Mesenchymal stem cell (in vitro differentiated cells and primary cell): ENCODE measurements at regions not wholly inside any gene's neighbourhood (a gene's known extent, or its start where the extent isn't known, plus 50 kb on each side); places are given as distances from the start of the nearest gene placed in this dataset.

Experiments
- DNase-seq: peaks from one replicate; pipeline ENCODE4 v3.0.0-alpha.2; 2013
- H2AFZ ChIP-seq: one replicate; pipeline ENCODE4 v1.6.1; 2013; ENCODE audit warnings: low read depth, mild to moderate bottlenecking, control low read depth, inconsistent platforms, low read length, moderate library complexity
- H2AK5ac ChIP-seq: 2 replicates; pipeline ENCODE4 v1.6.1; 2013; ENCODE audit warnings: low read length, moderate library complexity, mild to moderate bottlenecking, inconsistent platforms; ENCODE audit not compliant: severe bottlenecking
- H2BK120ac ChIP-seq: one replicate; pipeline ENCODE4 v1.6.1; 2013; ENCODE audit warnings: low read depth, mild to moderate bottlenecking, inconsistent platforms, low read length, moderate library complexity
- H2BK12ac ChIP-seq, 2 experiments: one replicate each; pipeline ENCODE4 v1.6.1; 2013; ENCODE audit warnings: inconsistent platforms in 2 of 2, low read length in 2 of 2, mild to moderate bottlenecking in 2 of 2, moderate library complexity in 2 of 2, control low read depth in 1 of 2
- H2BK15ac ChIP-seq: one replicate; pipeline ENCODE4 v1.6.1; 2013; ENCODE audit warnings: mild to moderate bottlenecking, low read depth, inconsistent platforms; ENCODE audit not compliant: poor library complexity, severe bottlenecking
- H2BK5ac ChIP-seq: 2 replicates; pipeline ENCODE4 v1.6.1; 2013; ENCODE audit warnings: low read depth, mild to moderate bottlenecking, low read length, control low read depth, inconsistent platforms; ENCODE audit not compliant: poor library complexity, severe bottlenecking
- H3K14ac ChIP-seq, 2 experiments: one replicate each; pipeline ENCODE4 v1.6.1; 2013; ENCODE audit warnings: inconsistent platforms in 2 of 2, low read length in 2 of 2, control low read depth in 1 of 2, mild to moderate bottlenecking in 1 of 2, moderate library complexity in 1 of 2
- H3K18ac ChIP-seq, 2 experiments: one replicate each; pipeline ENCODE4 v1.6.1; 2013; ENCODE audit warnings: inconsistent platforms in 2 of 2, low read length in 2 of 2, control low read depth in 1 of 2, low read depth in 1 of 2, mild to moderate bottlenecking in 1 of 2
- H3K23ac ChIP-seq, 2 experiments: one replicate each; pipeline ENCODE4 v1.6.1; 2013; ENCODE audit warnings: inconsistent platforms in 2 of 2, low read length in 2 of 2, mild to moderate bottlenecking in 2 of 2, moderate library complexity in 2 of 2, control low read depth in 1 of 2
- H3K27ac ChIP-seq: 2 replicates; pipeline ENCODE4 v1.5.1; 2013; ENCODE audit warnings: mild to moderate bottlenecking, moderate library complexity, low read length, control low read depth, inconsistent platforms; ENCODE audit not compliant: poor library complexity, severe bottlenecking
- H3K27me3 ChIP-seq, 2 experiments: 2 replicates each; pipeline versions ENCODE4 v1.6.1 to v1.7.0; 2013; ENCODE audit warnings: low read length in 2 of 2, mild to moderate bottlenecking in 2 of 2, moderate library complexity in 2 of 2, control low read depth in 1 of 2, inconsistent platforms in 1 of 2; ENCODE audit not compliant: control insufficient read depth in 1 of 2, insufficient read depth in 1 of 2
- H3K36me3 ChIP-seq, 2 experiments: 2 replicates each; pipeline versions ENCODE4 v1.6.1 to v1.7.0; 2013; ENCODE audit warnings: low read length in 2 of 2, control low read depth in 1 of 2, inconsistent platforms in 1 of 2, low read depth in 1 of 2, mild to moderate bottlenecking in 1 of 2; ENCODE audit not compliant: insufficient read depth in 2 of 2, control insufficient read depth in 1 of 2
- H3K4ac ChIP-seq, 2 experiments: one replicate each; pipeline ENCODE4 v1.6.1; 2013; ENCODE audit warnings: inconsistent platforms in 2 of 2, low read length in 2 of 2, mild to moderate bottlenecking in 2 of 2, moderate library complexity in 2 of 2, control low read depth in 1 of 2, low read depth in 1 of 2
- H3K4me1 ChIP-seq: 2 replicates; pipeline ENCODE4 v1.6.1; 2013; ENCODE audit warnings: low read depth, low read length, control low read depth; ENCODE audit not compliant: control insufficient read depth, insufficient read depth
- H3K4me2 ChIP-seq: 2 replicates; pipeline ENCODE4 v1.6.1; 2013; ENCODE audit warnings: low read length, mild to moderate bottlenecking, inconsistent platforms; ENCODE audit not compliant: poor library complexity, severe bottlenecking
- H3K4me3 ChIP-seq, 2 experiments: 2 replicates each; pipeline versions ENCODE4 v1.5.1 to v1.7.0; 2013; ENCODE audit warnings: low read length in 2 of 2, mild to moderate bottlenecking in 2 of 2, control low read depth in 1 of 2, low read depth in 1 of 2; ENCODE audit not compliant: insufficient read depth in 1 of 2
- H3K79me1 ChIP-seq: replicated peaks from 2 replicates; pipeline ENCODE4 v1.6.1; 2013; ENCODE audit warnings: mild to moderate bottlenecking, control low read depth, low read length, inconsistent platforms; ENCODE audit not compliant: poor library complexity, severe bottlenecking
- H3K9ac ChIP-seq: 2 replicates; pipeline ENCODE4 v1.7.0; 2013; ENCODE audit warnings: mild to moderate bottlenecking, low read length, moderate library complexity
- H3K9me3 ChIP-seq: 2 replicates; pipeline ENCODE4 v1.7.0; 2013; ENCODE audit warnings: mild to moderate bottlenecking, low read length; ENCODE audit not compliant: control insufficient read depth
- H4K8ac ChIP-seq: one replicate; pipeline ENCODE4 v1.6.1; 2013; ENCODE audit warnings: inconsistent platforms, mild to moderate bottlenecking, low read length, moderate library complexity
- H4K91ac ChIP-seq: one replicate; pipeline ENCODE4 v1.6.1; 2013; ENCODE audit warnings: mild to moderate bottlenecking, low read length, inconsistent platforms
- WGBS: methylation state at CpG from one replicate; pipeline ENCODE4 v1.1.7; 2013; ENCODE audit warnings: mixed read lengths; 5-methylcytosine and 5-hydroxymethylcytosine counted together

DNA sequence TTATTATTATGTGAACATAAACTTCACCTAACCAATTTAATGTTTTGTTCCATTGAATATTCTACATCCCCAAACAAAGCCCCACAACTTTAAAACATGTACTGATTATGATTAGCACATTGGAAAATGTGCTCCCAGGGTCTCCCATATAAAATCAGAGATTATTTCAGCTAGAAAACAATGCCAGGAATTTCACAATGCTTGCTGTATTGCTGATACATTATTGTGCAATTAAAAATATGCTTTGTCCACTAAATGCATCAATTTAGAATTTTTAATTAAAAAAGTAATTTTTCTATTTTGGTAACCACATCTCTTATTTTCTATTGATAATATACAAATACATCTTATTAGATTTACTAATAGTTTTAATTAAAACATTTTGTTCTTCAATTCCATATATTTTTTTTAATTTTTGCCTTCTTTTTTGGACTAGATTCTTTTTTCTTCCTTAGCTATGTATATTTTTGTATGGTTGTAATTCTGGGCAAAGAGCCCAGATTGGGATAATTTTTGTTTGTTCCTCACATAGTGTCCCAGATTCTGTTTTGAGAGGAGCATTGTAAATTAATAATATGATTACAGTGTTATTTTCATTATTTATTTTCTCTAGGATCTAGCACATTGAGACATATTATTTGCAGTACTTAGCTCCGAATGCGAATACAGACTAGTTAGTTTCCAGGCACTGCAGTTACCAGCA lies 241.5 kb upstream of the CDH18 start:
- Histone ChIP-seq H2AFZ (no peak overlapping the region), H3K4me1 (no peaks in the 10 kb centered on the region), H3K14ac (no peak overlapping the region), H3K79me1 (no peaks in the 10 kb centered on the region), H3K9ac (no peak overlapping the region), H3K27me3 (no peaks in the 10 kb centered on the region), H2BK15ac (no peak overlapping the region), H2BK12ac (no peak overlapping the region), H2AK5ac (no peak overlapping the region), H3K4me2 (no peak overlapping the region), H3K27ac (no peak overlapping the region), H3K18ac (no peak overlapping the region), H4K8ac (no peak overlapping the region), H3K23ac (no peak overlapping the region), H2BK5ac (no peak overlapping the region), H3K4ac (no peak overlapping the region), H3K36me3 (no peaks in the 10 kb centered on the region), H4K91ac (no peak overlapping the region), H2BK120ac (no peak overlapping the region), H3K4me3 (no peak overlapping the region), H3K9me3 (peaks cover 8% of the 10 kb centered on the region)
- WGBS = no CpG with 5 or more reads among the region's 2 CpGs
- DNase-seq = no peak

GRCh38 chr5:20224966-20225365 lies 237.0 kb upstream of the CDH18 start:
- H3K9ac ChIP-seq = no peak overlapping the region
- H3K4me2 ChIP-seq = no peak overlapping the region
- H2BK15ac ChIP-seq = no peak overlapping the region
- no peak overlapping the region for H3K18ac ChIP-seq
- no peak overlapping the region for H3K4ac ChIP-seq
- no peaks in the 10 kb centered on the region for H3K27me3 ChIP-seq
- H3K27ac ChIP-seq = no peak overlapping the region
- no peaks in the 10 kb centered on the region for H3K36me3 ChIP-seq
- H4K8ac ChIP-seq = no peak overlapping the region
- no peak for DNase-seq
- no peak overlapping the region for H4K91ac ChIP-seq
- H3K14ac ChIP-seq = no peak overlapping the region
- no peak overlapping the region for H2BK120ac ChIP-seq
- H2AK5ac ChIP-seq = no peak overlapping the region
- H3K9me3 ChIP-seq = peaks cover 3% of the 10 kb centered on the region
- no peak overlapping the region for H2AFZ ChIP-seq
- H2BK12ac ChIP-seq = no peak overlapping the region
- no peaks in the 10 kb centered on the region for H3K4me1 ChIP-seq
- H3K79me1 ChIP-seq = no peaks in the 10 kb centered on the region
- no peak overlapping the region for H2BK5ac ChIP-seq
- H3K4me3 ChIP-seq = no peak overlapping the region
- no peak overlapping the region for H3K23ac ChIP-seq
- WGBS = 83% methylated on average over 2 of the region's 2 CpGs

GRCh38 chr5:20224046-20224445 lies 236.0 kb upstream of the CDH18 start:
- Histone ChIP-seq H3K36me3 (no peaks in the 10 kb centered on the region), H2AK5ac (no peak overlapping the region), H4K91ac (no peak overlapping the region), H3K27me3 (no peaks in the 10 kb centered on the region), H3K4me1 (no peaks in the 10 kb centered on the region), H2BK15ac (no peak overlapping the region), H2BK12ac (no peak overlapping the region), H3K4me3 (no peak overlapping the region), H3K23ac (no peak overlapping the region), H2BK5ac (no peak overlapping the region), H2BK120ac (no peak overlapping the region), H4K8ac (no peak overlapping the region), H3K14ac (no peak overlapping the region), H3K4ac (no peak overlapping the region), H3K4me2 (no peak overlapping the region), H3K18ac (no peak overlapping the region), H3K79me1 (no peaks in the 10 kb centered on the region), H3K9me3 (peaks cover 3% of the 10 kb centered on the region), H3K27ac (no peak overlapping the region), H3K9ac (no peak overlapping the region), H2AFZ (no peak overlapping the region)
- WGBS = no CpG with 5 or more reads among the region's 1 CpG
- no peak for DNase-seq

GRCh38 chr5:20223451-20223850 lies 235.5 kb upstream of the CDH18 start:
- no peak overlapping the region for H4K8ac ChIP-seq
- peaks cover 3% of the 10 kb centered on the region for H3K9me3 ChIP-seq
- H2BK120ac ChIP-seq = no peak overlapping the region
- H3K27ac ChIP-seq = no peak overlapping the region
- no peak overlapping the region for H3K4me2 ChIP-seq
- 44% methylated on average over 2 of the region's 2 CpGs for WGBS
- H2BK5ac ChIP-seq = no peak overlapping the region
- DNase-seq = no peak
- no peak overlapping the region for H4K91ac ChIP-seq
- no peak overlapping the region for H3K4ac ChIP-seq
- no peaks in the 10 kb centered on the region for H3K36me3 ChIP-seq
- no peak overlapping the region for H2BK15ac ChIP-seq
- no peak overlapping the region for H2AFZ ChIP-seq
- no peak overlapping the region for H3K4me3 ChIP-seq
- H3K9ac ChIP-seq = no peak overlapping the region
- H3K23ac ChIP-seq = no peak overlapping the region
- H3K79me1 ChIP-seq = no peaks in the 10 kb centered on the region
- no peak overlapping the region for H2AK5ac ChIP-seq
- no peaks in the 10 kb centered on the region for H3K27me3 ChIP-seq
- H3K4me1 ChIP-seq = no peaks in the 10 kb centered on the region
- H3K18ac ChIP-seq = no peak overlapping the region
- H3K14ac ChIP-seq = no peak overlapping the region
- H2BK12ac ChIP-seq = no peak overlapping the region
